GM12878 (cell line): ENCODE measurements at regions not wholly inside any gene's neighbourhood (a gene's known extent, or its start where the extent isn't known, plus 50 kb on each side); places are given as distances from the start of the nearest gene placed in this dataset.

Source experiments
- ATAC-seq: fragments of 200-7000 bp; cut with Tn5 transposase; 3 replicates; pipeline ENCODE4 v1.9.1; 2020; ENCODE audit warnings: mild to moderate bottlenecking, moderate library complexity
- BruUV-seq: library from RNA; stranded (reverse); fragments of 400-500 nt; replicated peaks from 2 replicates; lab custom pipeline; 2021; lab: Mats Ljungman, UMichigan
- CTCF ChIA-PET: fragments of 300-600 bp; sonication (Branson Sonifier 250); formaldehyde crosslinking; extraction: SDS; loops from one replicate; lab custom pipeline; 2021; ENCODE audit warnings: inconsistent platforms; lab: Yijun Ruan, JAX
- POLR2A ChIA-PET: fragments of 350-600 bp; formaldehyde crosslinking; extraction: SDS; loops from one replicate; lab custom pipeline; 2021; ENCODE audit warnings: inconsistent platforms; lab: Charles Lee
- RAD21 ChIA-PET: fragments of 300-600 bp; sonication (Branson Sonifier 250); formaldehyde crosslinking; loops from one replicate; lab custom pipeline; 2023; ENCODE audit warnings: antibody characterized with exemption; ENCODE audit not compliant: unreplicated experiment; lab: Charles Lee
- SMC1A ChIA-PET: fragments of 300-600 bp; sonication (Branson Sonifier 250); formaldehyde crosslinking; loops from one replicate; lab custom pipeline; 2023; ENCODE audit not compliant: unreplicated experiment, uncharacterized antibody; lab: Charles Lee
- DNase-seq: peaks from one replicate; pipeline ENCODE4 v3.0.0-alpha.2; 2011; ENCODE audit warnings: low read depth, low spot score
- FAIRE-seq: peaks from 3 replicates; lab custom pipeline; 2011; peaks lifted over from hg19 to GRCh38; lab: Jason Lieb, UNC
- H2AFZ ChIP-seq: 2 replicates; pipeline ENCODE4 v1.6.0; 2011; ENCODE audit warnings: low read depth, low read length, control low read depth; ENCODE audit not compliant: control insufficient read depth
- H3K27ac ChIP-seq: 2 replicates; pipeline ENCODE4 v1.5.1; 2011; ENCODE audit warnings: control low read depth; ENCODE audit not compliant: control insufficient read depth, insufficient read depth
- H3K27me3 ChIP-seq, 2 experiments: replicated peaks in 1 of 2; 2 replicates each; pipeline versions ENCODE4 v1.6.0 to v1.6.1; 2011; ENCODE audit warnings: low read length in 1 of 2; ENCODE audit not compliant: control insufficient read depth in 2 of 2, insufficient read depth in 2 of 2
- H3K36me3 ChIP-seq, 2 experiments: 2 replicates each; pipeline ENCODE4 v1.5.1; 2011; ENCODE audit warnings: low read length in 1 of 2; ENCODE audit not compliant: control insufficient read depth in 2 of 2, insufficient read depth in 2 of 2
- H3K4me1 ChIP-seq: 2 replicates; pipeline ENCODE4 v1.6.1; 2011; ENCODE audit warnings: mild to moderate bottlenecking, low read length, moderate library complexity, mixed read lengths; ENCODE audit not compliant: control insufficient read depth, insufficient read depth
- H3K4me2 ChIP-seq: 2 replicates; pipeline ENCODE4 v1.6.0; 2011; ENCODE audit warnings: control low read depth; ENCODE audit not compliant: control insufficient read depth, insufficient read depth
- H3K4me3 ChIP-seq: fragments of 200-600 bp; sonication (generic); 2 replicates; pipeline ENCODE4 v1.5.1; 2016
- H3K79me2 ChIP-seq: 2 replicates; pipeline ENCODE4 v1.6.0; 2011; ENCODE audit warnings: low read length; ENCODE audit not compliant: control insufficient read depth, insufficient read depth
- H3K9ac ChIP-seq: 2 replicates; pipeline ENCODE4 v1.8.0; 2011; ENCODE audit warnings: low read length, control low read depth, mixed read lengths; ENCODE audit not compliant: control insufficient read depth, insufficient read depth
- H3K9me3 ChIP-seq: replicated peaks from 3 replicates; pipeline ENCODE4 v1.5.1; 2011; ENCODE audit warnings: mild to moderate bottlenecking, low read length; ENCODE audit not compliant: control insufficient read depth, insufficient read depth
- H4K20me1 ChIP-seq: 2 replicates; pipeline ENCODE4 v1.6.0; 2011; ENCODE audit not compliant: control insufficient read depth, insufficient read depth
- GABPA ChIP-seq: IDR thresholded peaks from 2 replicates; pipeline ENCODE4 v1.6.1; 2014; ENCODE audit warnings: antibody characterized with exemption, low read depth, mild to moderate bottlenecking, inconsistent platforms
- IKZF1 ChIP-seq: fragments of 450-650 bp; conservative IDR thresholded peaks from 2 replicates; pipeline ENCODE4 v1.6.1; 2017; ENCODE audit warnings: antibody characterized with exemption, mild to moderate bottlenecking
- MEF2B ChIP-seq: fragments of 450-650 bp; IDR thresholded peaks from 2 replicates; pipeline ENCODE4 v1.6.1; 2018; ENCODE audit warnings: mild to moderate bottlenecking, moderate library complexity; ENCODE audit not compliant: partially characterized antibody, poor library complexity, severe bottlenecking
- NBN ChIP-seq: fragments of 450-650 bp; IDR thresholded peaks from 2 replicates; pipeline ENCODE4 v1.6.1; 2016
- NFXL1 ChIP-seq: fragments of 450-650 bp; IDR thresholded peaks from 2 replicates; pipeline ENCODE4 v1.6.1; 2017; ENCODE audit warnings: antibody characterized with exemption, mild to moderate bottlenecking, borderline replicate concordance
- POLR2AphosphoS2 ChIP-seq: IDR thresholded peaks from 2 replicates; pipeline ENCODE4 v1.6.1; 2011; ENCODE audit warnings: low read depth, mild to moderate bottlenecking, low read length, improper control_type of control experiment, moderate library complexity
- STAT3 ChIP-seq: IDR thresholded peaks from 2 replicates; pipeline ENCODE4 v1.6.1; 2011; ENCODE audit warnings: low read depth, low read length, improper control_type of control experiment
- WGBS: methylation state at CpG from one replicate; pipeline ENCODE4 v1.1.6; 2016; ENCODE audit warnings: low lambda C conversion rate; ENCODE audit not compliant: insufficient replicate concordance, insufficient coverage; ENCODE audit errors: missing lambda C conversion rate; 5-methylcytosine and 5-hydroxymethylcytosine counted together
- in situ Hi-C: fragments of 300-500 bp; cut with MboI; formaldehyde crosslinking; loops from 9 replicates; pipeline ENCODE4 v1.14.3; 2018; ENCODE audit warnings: mixed read lengths
- intact Hi-C: fragments of 100-400 bp; cut with micrococcal nuclease; formaldehyde crosslinking; loops from one replicate; pipeline ENCODE4 v1.14.2; 2022; ENCODE audit not compliant: unreplicated experiment
- TF ChIP-seq, protein P1 (sequence below): fragments of 450-650 bp; IDR thresholded peaks from 2 replicates; pipeline ENCODE4 v1.6.1; 2017; ENCODE audit warnings: mild to moderate bottlenecking, moderate library complexity
- TF ChIP-seq, protein P2 (sequence below): fragments of 450-650 bp; formaldehyde crosslinking; IDR thresholded peaks from 2 replicates; pipeline ENCODE4 v1.4.0; 2022; ENCODE audit warnings: mild to moderate bottlenecking, moderate library complexity
- TF ChIP-seq, protein P3 (sequence below): IDR thresholded peaks from 2 replicates; pipeline ENCODE4 v1.6.1; 2011; ENCODE audit warnings: low read depth, low read length, improper control_type of control experiment, borderline replicate concordance

DNA sequence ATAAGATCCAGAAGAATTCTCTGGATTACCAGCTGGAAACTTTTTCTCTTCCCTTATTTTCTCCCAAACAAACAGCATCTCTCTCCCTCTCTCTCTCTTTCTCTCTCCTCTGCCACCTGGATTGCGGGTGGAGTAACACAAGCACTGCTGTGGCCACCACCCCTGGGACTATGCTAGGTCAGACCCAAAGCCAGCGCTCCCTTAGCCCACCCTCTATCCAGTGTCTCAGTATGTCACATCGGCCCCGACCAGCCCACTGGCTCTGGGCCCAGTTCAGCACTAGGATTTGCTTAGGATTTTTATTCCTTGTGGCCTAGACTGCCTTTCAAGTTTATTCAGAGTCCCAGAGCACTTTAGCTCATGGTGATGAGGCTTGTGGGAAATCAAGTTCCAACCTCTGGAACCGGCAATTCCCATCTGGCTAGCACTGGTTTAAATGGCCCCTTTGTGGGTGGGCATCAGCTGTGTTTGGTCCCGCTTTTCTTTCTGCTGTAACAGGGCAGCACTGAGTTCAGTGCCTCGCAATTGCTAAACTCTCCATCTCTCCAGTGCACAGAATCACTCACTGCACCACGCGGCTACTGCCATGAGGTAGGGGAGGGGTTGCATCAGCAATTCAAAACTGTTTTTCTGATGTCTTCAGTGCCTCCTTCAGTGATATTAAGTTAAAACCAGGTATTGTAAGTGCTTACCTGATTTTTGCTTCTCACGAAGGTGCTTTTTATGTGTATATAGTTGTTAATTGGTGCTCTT lies 1623.1 kb downstream of the SLITRK5 start:
- H3K27me3 ChIP-seq = no peaks in the 10 kb centered on the region
- no peak overlapping the region for H3K4me3 ChIP-seq
- in situ Hi-C loops (no loop called here), intact Hi-C loops (no loop called here)
- no peak overlapping the region for H3K27ac ChIP-seq
- 45% methylated on average over 9 of the region's 10 CpGs for WGBS
- DNase-seq = no peak
- no peak for TF ChIP-seq GABPA
- no peak for TF ChIP-seq NBN
- no peak for TF ChIP-seq IKZF1
- no peak for TF ChIP-seq POLR2AphosphoS2
- TF ChIP-seq, protein P1, sequence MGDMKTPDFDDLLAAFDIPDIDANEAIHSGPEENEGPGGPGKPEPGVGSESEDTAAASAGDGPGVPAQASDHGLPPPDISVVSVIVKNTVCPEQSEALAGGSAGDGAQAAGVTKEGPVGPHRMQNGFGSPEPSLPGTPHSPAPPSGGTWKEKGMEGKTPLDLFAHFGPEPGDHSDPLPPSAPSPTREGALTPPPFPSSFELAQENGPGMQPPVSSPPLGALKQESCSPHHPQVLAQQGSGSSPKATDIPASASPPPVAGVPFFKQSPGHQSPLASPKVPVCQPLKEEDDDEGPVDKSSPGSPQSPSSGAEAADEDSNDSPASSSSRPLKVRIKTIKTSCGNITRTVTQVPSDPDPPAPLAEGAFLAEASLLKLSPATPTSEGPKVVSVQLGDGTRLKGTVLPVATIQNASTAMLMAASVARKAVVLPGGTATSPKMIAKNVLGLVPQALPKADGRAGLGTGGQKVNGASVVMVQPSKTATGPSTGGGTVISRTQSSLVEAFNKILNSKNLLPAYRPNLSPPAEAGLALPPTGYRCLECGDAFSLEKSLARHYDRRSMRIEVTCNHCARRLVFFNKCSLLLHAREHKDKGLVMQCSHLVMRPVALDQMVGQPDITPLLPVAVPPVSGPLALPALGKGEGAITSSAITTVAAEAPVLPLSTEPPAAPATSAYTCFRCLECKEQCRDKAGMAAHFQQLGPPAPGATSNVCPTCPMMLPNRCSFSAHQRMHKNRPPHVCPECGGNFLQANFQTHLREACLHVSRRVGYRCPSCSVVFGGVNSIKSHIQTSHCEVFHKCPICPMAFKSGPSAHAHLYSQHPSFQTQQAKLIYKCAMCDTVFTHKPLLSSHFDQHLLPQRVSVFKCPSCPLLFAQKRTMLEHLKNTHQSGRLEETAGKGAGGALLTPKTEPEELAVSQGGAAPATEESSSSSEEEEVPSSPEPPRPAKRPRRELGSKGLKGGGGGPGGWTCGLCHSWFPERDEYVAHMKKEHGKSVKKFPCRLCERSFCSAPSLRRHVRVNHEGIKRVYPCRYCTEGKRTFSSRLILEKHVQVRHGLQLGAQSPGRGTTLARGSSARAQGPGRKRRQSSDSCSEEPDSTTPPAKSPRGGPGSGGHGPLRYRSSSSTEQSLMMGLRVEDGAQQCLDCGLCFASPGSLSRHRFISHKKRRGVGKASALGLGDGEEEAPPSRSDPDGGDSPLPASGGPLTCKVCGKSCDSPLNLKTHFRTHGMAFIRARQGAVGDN = no peak
- TF ChIP-seq NFXL1 = no peak
- TF ChIP-seq, protein P2, sequence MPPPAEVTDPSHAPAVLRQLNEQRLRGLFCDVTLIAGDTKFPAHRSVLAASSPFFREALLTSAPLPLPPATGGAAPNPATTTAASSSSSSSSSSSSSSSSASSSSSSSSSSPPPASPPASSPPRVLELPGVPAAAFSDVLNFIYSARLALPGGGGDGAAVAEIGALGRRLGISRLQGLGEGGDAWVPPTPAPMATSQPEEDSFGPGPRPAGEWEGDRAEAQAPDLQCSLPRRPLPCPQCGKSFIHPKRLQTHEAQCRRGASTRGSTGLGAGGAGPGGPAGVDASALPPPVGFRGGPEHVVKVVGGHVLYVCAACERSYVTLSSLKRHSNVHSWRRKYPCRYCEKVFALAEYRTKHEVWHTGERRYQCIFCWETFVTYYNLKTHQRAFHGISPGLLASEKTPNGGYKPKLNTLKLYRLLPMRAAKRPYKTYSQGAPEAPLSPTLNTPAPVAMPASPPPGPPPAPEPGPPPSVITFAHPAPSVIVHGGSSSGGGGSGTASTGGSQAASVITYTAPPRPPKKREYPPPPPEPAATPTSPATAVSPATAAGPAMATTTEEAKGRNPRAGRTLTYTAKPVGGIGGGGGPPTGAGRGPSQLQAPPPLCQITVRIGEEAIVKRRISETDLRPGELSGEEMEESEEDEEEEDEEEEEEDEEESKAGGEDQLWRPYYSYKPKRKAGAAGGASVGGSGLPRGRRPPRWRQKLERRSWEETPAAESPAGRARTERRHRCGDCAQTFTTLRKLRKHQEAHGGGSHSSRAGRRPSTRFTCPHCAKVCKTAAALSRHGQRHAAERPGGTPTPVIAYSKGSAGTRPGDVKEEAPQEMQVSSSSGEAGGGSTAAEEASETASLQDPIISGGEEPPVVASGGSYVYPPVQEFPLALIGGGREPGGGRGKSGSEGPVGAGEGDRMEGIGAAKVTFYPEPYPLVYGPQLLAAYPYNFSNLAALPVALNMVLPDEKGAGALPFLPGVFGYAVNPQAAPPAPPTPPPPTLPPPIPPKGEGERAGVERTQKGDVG (CRISPR knock-in tag) = no peak
- TF ChIP-seq, protein P3, sequence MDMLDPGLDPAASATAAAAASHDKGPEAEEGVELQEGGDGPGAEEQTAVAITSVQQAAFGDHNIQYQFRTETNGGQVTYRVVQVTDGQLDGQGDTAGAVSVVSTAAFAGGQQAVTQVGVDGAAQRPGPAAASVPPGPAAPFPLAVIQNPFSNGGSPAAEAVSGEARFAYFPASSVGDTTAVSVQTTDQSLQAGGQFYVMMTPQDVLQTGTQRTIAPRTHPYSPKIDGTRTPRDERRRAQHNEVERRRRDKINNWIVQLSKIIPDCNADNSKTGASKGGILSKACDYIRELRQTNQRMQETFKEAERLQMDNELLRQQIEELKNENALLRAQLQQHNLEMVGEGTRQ = no peak
- TF ChIP-seq STAT3 = no peak
- no peak for TF ChIP-seq MEF2B
- no TSS peak for BruUV-seq
- no peak for FAIRE-seq
- no peaks in the 10 kb centered on the region for H4K20me1 ChIP-seq
- ChIA-PET POLR2A (no interaction called here), RAD21 (no interaction called here), CTCF (no interaction called here), SMC1A (no interaction called here)
- no peaks in the 10 kb centered on the region for H3K36me3 ChIP-seq
- H3K4me1 ChIP-seq = no peaks in the 10 kb centered on the region
- H3K4me2 ChIP-seq = no peak overlapping the region
- H3K79me2 ChIP-seq = no peaks in the 10 kb centered on the region
- no peak overlapping the region for H3K9ac ChIP-seq
- H2AFZ ChIP-seq = no peak overlapping the region
- no peak for ATAC-seq
- H3K9me3 ChIP-seq = no peaks in the 10 kb centered on the region
